EH (cell line): ENCODE measurements at regions not wholly inside any gene's neighbourhood (a gene's known extent, or its start where the extent isn't known, plus 50 kb on each side); places are given as distances from the start of the nearest gene placed in this dataset.
"Not testable (repeated sequence)": the region's sequence is repeated elsewhere in the genome, so short reads cannot be mapped to it uniquely, and the experiment has no call there.

Experiments used
- DNase-seq: peaks from one replicate; pipeline ENCODE4 v3.0.0-alpha.2; 2015; ENCODE audit warnings: low read depth

GRCh38 chr3:94607778-94608177 lies 544.9 kb downstream of the NSUN3 start:
- no peak for DNase-seq

GRCh38 chr3:94609908-94610307 lies 547.0 kb downstream of the NSUN3 start:
- DNase-seq, result no peak

DNA sequence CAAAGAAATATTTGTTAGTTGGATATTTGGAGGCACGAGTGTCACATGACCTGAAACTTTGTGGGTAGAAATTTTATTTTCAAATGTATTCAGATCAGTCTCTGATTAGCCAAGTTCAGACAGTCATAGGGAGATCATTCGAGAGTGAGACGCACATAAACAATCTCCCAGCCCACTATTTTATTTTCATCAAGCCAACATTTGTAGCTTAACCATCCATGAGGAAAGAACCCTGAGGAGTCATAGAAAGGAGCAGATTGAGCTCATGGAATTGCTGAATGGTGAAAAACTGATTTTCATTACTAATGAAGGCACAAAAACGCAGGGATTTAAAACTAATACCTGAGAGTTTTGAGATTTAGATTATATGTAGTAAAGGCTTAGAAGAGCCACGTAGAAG lies 548.7 kb downstream of the NSUN3 start:
- DNase-seq, result no peak

- no peak for DNase-seq
These were observed 549.8 kb downstream of the NSUN3 start for GRCh38 chr3:94612631-94613030.

- no peak for DNase-seq
These were observed 551.3 kb downstream of the NSUN3 start for GRCh38 chr3:94614192-94614591.

DNA sequence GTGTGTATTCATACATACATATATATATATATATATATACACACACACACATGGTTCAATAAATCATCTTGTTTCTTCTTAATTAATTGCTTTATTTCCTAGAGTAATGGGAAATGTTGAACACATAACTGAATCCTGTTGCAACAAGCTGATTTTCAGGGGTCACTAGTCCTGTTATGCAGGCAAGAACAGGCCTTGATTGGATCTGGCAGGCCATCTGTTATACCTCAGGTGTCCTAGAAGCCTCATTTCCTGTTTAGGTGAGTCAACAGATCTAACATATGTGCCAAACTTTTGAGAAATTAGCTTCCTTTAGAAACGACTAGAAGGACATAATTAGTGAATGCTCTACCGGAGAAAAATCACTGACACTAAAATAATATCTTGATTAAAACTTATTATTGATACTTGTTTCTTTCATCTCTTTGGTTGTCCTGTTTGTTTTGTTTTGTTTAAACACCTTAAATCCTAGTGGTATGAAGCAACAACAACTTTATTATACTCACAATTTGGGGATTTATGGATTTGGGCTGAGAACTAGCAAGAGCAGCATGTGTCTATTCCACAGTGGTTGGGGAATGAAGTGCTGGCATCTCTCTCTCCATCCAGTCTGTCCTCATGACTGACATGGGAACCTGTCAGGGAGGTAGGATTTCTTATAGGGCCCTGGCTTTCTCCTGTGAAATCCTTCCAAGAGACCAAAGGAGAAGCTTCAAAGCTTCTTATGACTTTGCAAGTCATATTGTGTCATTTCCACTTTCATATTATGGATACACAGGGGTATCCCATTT lies 552.6 kb downstream of the NSUN3 start:
- no peak for DNase-seq

- no peak for DNase-seq
These were observed 554.0 kb downstream of the NSUN3 start for GRCh38 chr3:94616833-94617232.

GRCh38 chr3:94617312-94617711 lies 554.5 kb downstream of the NSUN3 start:
- no peak for DNase-seq

- no peak for DNase-seq
These were observed 556.8 kb downstream of the NSUN3 start for GRCh38 chr3:94619643-94620042.

- no peak for DNase-seq
These were observed 563.7 kb downstream of the NSUN3 start for GRCh38 chr3:94626573-94626972.

DNA sequence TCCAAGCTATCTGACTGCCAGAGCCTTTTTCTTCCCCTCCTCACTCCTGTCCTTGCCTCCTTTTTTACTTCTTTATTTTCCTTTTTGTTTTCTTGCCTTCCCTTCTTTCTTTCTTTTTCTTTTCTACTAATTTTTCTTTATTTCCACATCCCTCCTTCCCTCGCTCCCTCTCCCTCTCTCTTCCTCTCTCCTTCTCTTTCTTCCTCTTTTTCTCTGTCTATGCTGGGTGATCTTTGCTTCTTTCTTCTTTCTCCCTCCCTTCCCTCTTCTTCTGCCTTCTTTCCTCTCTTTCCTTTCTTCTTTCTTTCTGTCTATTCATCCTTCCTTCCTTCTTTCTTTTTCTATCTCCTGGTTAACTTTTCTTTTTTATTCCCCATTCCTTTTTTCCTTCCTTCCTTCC lies 564.8 kb downstream of the NSUN3 start:
- DNase-seq, result no peak

GRCh38 chr3:94643400-94643799 lies 580.5 kb downstream of the NSUN3 start:
- no peak for DNase-seq

DNA sequence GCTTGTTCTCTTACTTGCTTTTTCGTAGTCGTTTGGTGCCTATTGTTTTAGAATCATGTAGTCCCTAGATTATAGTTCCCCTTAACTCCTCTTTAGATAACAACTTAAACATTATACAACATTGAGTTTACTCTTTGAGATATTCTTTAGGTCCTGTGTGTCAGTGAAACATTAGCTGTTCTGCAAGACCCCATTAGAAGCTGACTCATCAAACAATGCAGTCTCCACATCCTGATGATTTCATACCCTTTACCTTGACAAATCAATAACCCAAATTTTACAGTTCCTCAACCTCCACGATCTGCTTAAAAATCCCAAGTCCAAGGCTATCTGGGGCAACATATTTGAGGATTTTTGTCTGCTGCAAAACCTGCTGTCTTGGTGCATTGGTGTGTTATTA lies 582.9 kb downstream of the NSUN3 start:
- DNase-seq, result no peak

DNA sequence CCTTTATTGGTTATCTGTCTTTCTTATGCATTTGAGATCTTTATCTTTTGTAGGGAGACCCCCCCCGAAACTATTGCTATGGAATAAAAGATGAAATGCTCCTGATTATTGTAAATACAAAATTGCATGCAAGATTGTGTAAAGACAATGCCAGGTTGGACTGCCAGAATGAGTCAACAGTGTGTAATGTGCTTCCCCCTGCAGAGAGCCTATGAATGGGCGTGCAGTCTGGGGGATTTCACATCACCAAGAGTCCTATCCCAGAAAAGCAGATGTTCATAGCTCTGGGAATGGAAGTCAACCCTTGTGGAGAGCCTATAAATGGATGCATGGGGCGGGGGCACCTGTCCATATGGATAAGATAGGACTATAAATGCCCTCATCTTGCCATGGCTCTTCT lies 584.3 kb downstream of the NSUN3 start:
- no peak for DNase-seq

DNA sequence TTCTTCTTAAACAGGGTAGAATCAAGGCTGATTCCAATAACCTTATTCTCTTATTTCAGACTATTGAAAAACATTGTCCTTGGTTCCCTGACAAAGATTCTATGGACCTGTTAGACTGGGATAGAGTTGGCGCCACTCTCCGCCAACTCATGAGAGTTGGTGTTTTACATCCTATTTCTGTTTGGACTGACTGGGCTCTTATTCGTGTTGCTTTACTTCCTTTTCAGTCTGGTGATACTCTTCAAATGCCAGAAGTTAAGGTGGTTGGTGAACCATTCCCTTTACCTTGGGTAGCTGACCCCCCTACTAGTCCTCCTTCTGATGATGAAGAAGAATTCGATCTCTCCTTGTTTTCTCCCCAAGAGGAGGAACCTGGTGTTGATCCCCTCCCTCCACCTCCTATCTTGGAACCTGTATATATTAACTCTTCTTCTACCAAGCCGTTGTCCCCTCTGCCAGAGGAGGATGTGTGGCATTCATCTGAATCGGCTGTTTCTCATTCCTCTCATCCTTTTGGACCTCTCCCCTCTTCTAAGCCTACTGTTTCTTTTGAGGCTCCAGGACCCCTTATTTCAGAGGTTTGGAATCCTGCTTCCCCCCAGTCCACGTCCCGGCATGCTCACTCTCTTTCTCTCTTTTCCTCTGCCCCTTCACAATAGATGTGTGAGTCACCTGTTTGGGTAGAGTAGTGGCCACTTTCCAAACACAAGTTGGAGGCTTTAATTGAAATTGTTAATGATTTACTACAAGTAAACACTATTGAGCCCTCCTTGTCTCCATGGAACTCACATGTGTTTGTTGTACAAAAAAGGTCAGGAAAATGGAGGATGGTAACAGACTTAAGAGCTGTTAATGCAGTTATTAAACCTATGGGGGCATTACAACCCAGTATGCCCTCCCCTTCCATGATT lies 585.7 kb downstream of the NSUN3 start:
- DNase-seq, result not testable (repeated sequence)

DNA sequence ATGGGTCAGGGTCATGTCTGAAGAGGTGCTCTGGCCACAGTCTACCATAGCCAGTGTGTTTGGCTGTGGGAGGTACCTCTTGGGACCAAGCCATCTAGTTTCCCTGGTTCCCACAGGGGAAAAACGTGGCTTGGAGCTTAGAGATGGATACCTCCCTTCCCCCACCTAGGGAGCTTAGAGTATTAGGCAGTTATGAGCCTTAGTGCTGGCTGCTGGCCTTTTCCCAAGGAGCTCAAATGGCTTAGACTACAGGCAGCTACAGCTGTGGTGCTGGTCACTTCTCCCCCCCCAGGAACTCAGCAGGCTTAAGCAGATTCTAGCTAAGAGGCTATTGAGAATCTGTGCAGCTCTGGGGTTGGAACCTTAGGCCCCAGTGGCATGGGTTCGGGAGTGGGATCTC lies 591.2 kb downstream of the NSUN3 start:
- no peak for DNase-seq

DNA sequence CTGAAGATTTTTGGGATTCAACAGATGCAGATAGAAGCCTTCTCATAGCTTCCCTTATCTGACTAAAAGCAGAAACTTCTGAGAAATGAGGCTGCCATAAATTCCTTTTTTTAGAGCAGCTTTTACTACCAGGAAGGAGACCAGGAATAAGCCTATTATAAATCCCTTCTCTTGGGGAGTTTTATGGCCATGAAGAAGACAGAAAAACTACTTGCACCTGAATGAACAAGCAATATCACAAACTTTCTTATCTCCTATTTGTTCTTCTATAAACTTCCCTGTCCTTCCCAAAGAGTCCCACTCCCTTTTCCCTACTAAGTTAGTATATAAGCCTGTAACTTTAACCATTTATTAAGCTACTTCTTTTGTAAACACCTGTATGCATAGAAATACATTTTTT lies 603.1 kb downstream of the NSUN3 start:
- DNase-seq, result no peak

DNA sequence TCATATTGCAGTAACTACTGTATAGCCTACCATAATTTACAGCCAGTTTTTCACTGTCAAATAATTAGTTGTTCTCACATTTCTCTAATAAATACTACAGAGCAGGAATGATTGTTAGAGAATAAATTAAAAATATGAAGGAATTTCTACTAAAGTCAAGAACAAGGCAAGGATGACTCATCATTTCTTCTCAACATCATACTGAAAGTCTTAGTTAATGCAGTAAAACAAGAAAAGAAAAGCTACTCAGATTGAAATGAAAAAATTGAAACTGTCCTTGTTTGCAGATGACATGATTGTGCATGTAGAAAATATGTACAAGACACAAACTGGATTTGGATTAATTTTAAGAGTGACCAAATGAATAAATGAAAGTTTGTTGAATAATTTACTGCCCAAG lies 608.2 kb downstream of the NSUN3 start:
- DNase-seq, result no peak

GRCh38 chr3:94673876-94674275 lies 611.0 kb downstream of the NSUN3 start:
- no peak for DNase-seq

GRCh38 chr3:94686208-94686607 lies 623.3 kb downstream of the NSUN3 start:
- DNase-seq, result no peak

DNA sequence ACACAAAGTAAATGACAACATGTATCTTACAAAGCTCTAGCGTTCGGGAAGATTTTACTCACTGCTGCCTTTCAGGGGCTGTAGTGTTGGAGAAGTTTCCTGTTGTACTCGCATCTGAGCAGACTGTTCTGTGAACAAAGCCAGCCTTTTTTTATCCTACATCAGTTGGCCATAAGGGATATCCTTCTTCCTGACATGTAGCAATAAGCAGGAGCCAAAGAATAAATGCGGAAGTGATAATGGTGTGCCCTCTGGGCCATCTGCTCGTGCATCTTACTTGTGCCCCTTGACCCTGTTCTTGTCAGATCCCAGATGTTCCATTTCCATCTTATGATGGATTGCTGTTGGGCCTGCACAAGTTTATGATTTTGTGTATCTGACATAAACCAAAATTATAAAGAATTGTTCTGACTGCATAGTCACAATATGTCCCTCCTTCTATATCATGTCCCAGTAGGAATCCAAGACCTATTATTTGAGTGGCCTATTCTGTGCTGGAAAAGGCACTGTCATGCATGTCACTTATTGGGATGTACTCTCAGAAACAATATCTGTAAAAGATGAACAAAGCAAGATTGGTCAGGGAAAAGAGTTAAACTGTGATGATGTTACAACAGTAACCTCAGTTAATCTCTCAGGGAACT lies 631.3 kb downstream of the NSUN3 start:
- DNase-seq, result no peak

DNA sequence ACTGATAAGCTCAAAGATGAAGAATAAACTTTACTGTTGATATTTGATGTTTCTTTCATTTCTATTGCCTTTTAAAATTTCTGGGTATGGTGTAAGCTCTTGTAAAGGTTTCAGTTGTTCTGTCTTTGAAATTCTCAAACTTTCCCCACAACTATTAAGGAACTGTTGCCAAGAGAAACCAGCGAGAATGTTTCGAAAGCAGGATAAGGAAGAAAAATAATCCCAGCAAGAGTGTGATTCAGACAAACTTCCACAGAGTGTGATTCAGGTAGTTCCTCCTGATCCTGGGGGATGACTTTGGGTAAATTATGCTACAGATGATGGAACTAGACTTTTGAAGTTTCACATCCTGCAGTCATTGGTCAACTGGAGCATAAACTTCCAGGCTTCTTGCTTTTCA lies 632.0 kb downstream of the NSUN3 start:
- no peak for DNase-seq

- no peak for DNase-seq
These were observed 641.6 kb downstream of the NSUN3 start for GRCh38 chr3:94704467-94704866.
